PC-3 (cell line): ENCODE measurements at regions not wholly inside any gene's neighbourhood (a gene's known extent, or its start where the extent isn't known, plus 50 kb on each side); places are given as distances from the start of the nearest gene placed in this dataset.

Experiments used
- CTCF ChIP-seq: fragments of 300-600 bp; sonication (generic); conservative IDR thresholded peaks from 2 replicates; pipeline ENCODE4 v1.5.1; 2017; ENCODE audit warnings: antibody characterized with exemption, low read depth, mild to moderate bottlenecking, low read length
- EZH2 ChIP-seq: fragments of 300-600 bp; sonication (generic); IDR thresholded peaks from one replicate; pipeline ENCODE4 v1.6.1; 2017; ENCODE audit warnings: antibody characterized with exemption, mild to moderate bottlenecking, low read length; ENCODE audit not compliant: unreplicated experiment

- TF ChIP-seq EZH2 (no peak), CTCF (peak; percentile 76)
These were observed 73.3 kb upstream of the PLXNC1 start for GRCh38 chr12:94074980-94075629.
